Globus pallidus (tissue), 1 donor: ENCODE measurements at regions not wholly inside any gene's neighbourhood (a gene's known extent, or its start where the extent isn't known, plus 50 kb on each side); places are given as distances from the start of the nearest gene placed in this dataset.
"Not testable (repeated sequence)": the region's sequence is repeated elsewhere in the genome, so short reads cannot be mapped to it uniquely, and the experiment has no call there.

ENCODE experiments used
- DNase-seq: peaks from one replicate; pipeline ENCODE4 v3.0.0-alpha.2; 2015; ENCODE audit warnings: low spot score

GRCh38 chr13:50274181-50274580 lies 258.9 kb downstream of the KCNRG start:
- DNase-seq, result no peak

GRCh38 chr13:50275392-50276063 lies 260.3 kb downstream of the KCNRG start:
- DNase-seq, result no peak

- DNase-seq, result no peak
Measured at GRCh38 chr13:50276550-50276949, 261.3 kb downstream of the KCNRG start.

GRCh38 chr13:50277127-50277526 lies 261.9 kb downstream of the KCNRG start:
- no peak for DNase-seq

- no peak for DNase-seq
Measured at GRCh38 chr13:50277906-50278305, 262.7 kb downstream of the KCNRG start.

- DNase-seq, result no peak
Measured at GRCh38 chr13:50280441-50280937, 265.2 kb downstream of the KCNRG start.

- no peak for DNase-seq
Measured at GRCh38 chr13:50282016-50282415, 266.8 kb downstream of the KCNRG start.

GRCh38 chr13:50283017-50283416 lies 267.8 kb downstream of the KCNRG start:
- DNase-seq, result no peak

- no peak for DNase-seq
Measured at GRCh38 chr13:50284540-50284939, 269.3 kb downstream of the KCNRG start.

GRCh38 chr13:50285283-50285682 lies 270.0 kb downstream of the KCNRG start:
- DNase-seq, result no peak

GRCh38 chr13:50286324-50286723 lies 271.1 kb downstream of the KCNRG start:
- DNase-seq, result no peak

- no peak for DNase-seq
Measured at GRCh38 chr13:50290186-50290585, 274.9 kb downstream of the KCNRG start.

- DNase-seq, result no peak
Measured at GRCh38 chr13:50291611-50292010, 276.4 kb downstream of the KCNRG start.

GRCh38 chr13:50292081-50292480 lies 276.8 kb downstream of the KCNRG start:
- no peak for DNase-seq

- not testable (repeated sequence) for DNase-seq
Measured at GRCh38 chr13:50294425-50294824, 279.2 kb downstream of the KCNRG start.

- DNase-seq, result no peak
Measured at GRCh38 chr13:50299546-50300249, 284.5 kb downstream of the KCNRG start.

- no peak for DNase-seq
Measured at GRCh38 chr13:50303963-50304721, 288.9 kb downstream of the KCNRG start.

GRCh38 chr13:50306156-50306555 lies 290.9 kb downstream of the KCNRG start:
- no peak for DNase-seq

GRCh38 chr13:50309318-50309717 lies 294.1 kb downstream of the KCNRG start:
- DNase-seq, result no peak

GRCh38 chr13:50309882-50310594 lies 294.8 kb downstream of the KCNRG start:
- no peak for DNase-seq

GRCh38 chr13:50310734-50311133 lies 295.5 kb downstream of the KCNRG start:
- no peak for DNase-seq

GRCh38 chr13:50318887-50319286 lies 303.6 kb downstream of the KCNRG start:
- DNase-seq, result no peak
